ENCODE measurements at regions not wholly inside any gene's neighbourhood (a gene's known extent, or its start where the extent isn't known, plus 50 kb on each side); places are given as distances from the start of the nearest gene placed in this dataset.

DNA sequence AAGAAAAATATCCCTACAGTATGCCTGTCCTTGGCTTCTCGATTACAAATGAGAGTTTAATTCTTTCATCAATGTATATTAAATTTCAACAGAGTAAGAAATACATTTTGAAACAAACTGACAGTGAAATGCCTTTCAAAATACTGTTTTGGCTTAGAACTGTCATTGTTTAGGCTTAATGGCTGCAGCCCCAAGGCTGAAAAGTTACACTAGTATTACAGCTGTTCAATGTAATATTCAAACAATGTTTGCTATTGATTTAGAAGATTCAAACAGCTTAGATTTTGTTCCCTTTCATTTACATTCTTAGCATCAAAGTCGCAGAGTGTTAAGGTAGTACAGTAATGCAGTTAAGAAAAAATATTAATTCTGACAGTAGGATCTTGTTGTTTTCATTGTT is 882.9 kb upstream of the ADGRL2 start:
- Histone ChIP-seq H3K4me1 (ENCODE audit: insufficient read depth, low read length) (no peaks in the 10 kb centered on the region), H2AFZ (ENCODE audit: low read length) (no peak overlapping the region), H3K27me3 (ENCODE audit: control insufficient read depth in 1 of 2, insufficient read depth in 2 of 2, low read length in 2 of 2) (no peaks in the 10 kb centered on the region), H3K9ac (ENCODE audit: insufficient read depth, low read depth, low read length) (no peak overlapping the region), H3K9me3 (ENCODE audit: low read length) (peaks cover 71% of the 10 kb centered on the region), H4K20me1 (ENCODE audit: insufficient read depth, low read length) (no peaks in the 10 kb centered on the region), H3K27ac (ENCODE audit: extremely low read length, insufficient read depth, low read length) (no peak overlapping the region), H3K4me2 (ENCODE audit: low read depth, low read length) (no peak overlapping the region), H3K36me3 (replicated peaks in 1 of 2; ENCODE audit: control insufficient read depth in 1 of 2, insufficient read depth in 2 of 2, low read length in 2 of 2) (no peaks in the 10 kb centered on the region), H3K79me2 (ENCODE audit: insufficient read depth, low read length) (no peaks in the 10 kb centered on the region), H3K4me3 (replicated peaks in 1 of 3; ENCODE audit: insufficient read depth in 1 of 3, low read depth in 2 of 3, low read length in 3 of 3) (no peak overlapping the region)
- FAIRE-seq = no peak
- DNase-seq (ENCODE audit: low spot score) = no peak
- ChIA-PET CTCF (ENCODE audit: low intra/inter-chr PET ratio, low total read pairs) (no interaction called here), POLR2A (no interaction called here)
- no TSS peak for BruUV-seq (replicated peaks)
- no peak for TF ChIP-seq ATF7-NPFF (CRISPR knock-in tag; IDR thresholded peaks at IDR 0.05; ENCODE audit: low read depth)
- TF ChIP-seq, protein P1, sequence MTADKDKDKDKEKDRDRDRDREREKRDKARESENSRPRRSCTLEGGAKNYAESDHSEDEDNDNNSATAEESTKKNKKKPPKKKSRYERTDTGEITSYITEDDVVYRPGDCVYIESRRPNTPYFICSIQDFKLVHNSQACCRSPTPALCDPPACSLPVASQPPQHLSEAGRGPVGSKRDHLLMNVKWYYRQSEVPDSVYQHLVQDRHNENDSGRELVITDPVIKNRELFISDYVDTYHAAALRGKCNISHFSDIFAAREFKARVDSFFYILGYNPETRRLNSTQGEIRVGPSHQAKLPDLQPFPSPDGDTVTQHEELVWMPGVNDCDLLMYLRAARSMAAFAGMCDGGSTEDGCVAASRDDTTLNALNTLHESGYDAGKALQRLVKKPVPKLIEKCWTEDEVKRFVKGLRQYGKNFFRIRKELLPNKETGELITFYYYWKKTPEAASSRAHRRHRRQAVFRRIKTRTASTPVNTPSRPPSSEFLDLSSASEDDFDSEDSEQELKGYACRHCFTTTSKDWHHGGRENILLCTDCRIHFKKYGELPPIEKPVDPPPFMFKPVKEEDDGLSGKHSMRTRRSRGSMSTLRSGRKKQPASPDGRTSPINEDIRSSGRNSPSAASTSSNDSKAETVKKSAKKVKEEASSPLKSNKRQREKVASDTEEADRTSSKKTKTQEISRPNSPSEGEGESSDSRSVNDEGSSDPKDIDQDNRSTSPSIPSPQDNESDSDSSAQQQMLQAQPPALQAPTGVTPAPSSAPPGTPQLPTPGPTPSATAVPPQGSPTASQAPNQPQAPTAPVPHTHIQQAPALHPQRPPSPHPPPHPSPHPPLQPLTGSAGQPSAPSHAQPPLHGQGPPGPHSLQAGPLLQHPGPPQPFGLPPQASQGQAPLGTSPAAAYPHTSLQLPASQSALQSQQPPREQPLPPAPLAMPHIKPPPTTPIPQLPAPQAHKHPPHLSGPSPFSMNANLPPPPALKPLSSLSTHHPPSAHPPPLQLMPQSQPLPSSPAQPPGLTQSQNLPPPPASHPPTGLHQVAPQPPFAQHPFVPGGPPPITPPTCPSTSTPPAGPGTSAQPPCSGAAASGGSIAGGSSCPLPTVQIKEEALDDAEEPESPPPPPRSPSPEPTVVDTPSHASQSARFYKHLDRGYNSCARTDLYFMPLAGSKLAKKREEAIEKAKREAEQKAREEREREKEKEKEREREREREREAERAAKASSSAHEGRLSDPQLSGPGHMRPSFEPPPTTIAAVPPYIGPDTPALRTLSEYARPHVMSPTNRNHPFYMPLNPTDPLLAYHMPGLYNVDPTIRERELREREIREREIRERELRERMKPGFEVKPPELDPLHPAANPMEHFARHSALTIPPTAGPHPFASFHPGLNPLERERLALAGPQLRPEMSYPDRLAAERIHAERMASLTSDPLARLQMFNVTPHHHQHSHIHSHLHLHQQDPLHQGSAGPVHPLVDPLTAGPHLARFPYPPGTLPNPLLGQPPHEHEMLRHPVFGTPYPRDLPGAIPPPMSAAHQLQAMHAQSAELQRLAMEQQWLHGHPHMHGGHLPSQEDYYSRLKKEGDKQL (CRISPR knock-in tag; IDR thresholded peaks at IDR 0.05; ENCODE audit: low read depth) = no peak
- TF ChIP-seq ZNF530 (CRISPR knock-in tag; IDR thresholded peaks at IDR 0.05; ENCODE audit: low read depth) = no peak
- TF ChIP-seq ZMAT3 (CRISPR knock-in tag; conservative IDR thresholded peaks at IDR 0.05) = no peak
- TF ChIP-seq PPARG (CRISPR knock-in tag; conservative IDR thresholded peaks at IDR 0.05) = no peak
- no peak for TF ChIP-seq EZH2 (conservative IDR thresholded peaks at IDR 0.05; ENCODE audit: low read depth, low read length)
- no peak for TF ChIP-seq ZNF251 (CRISPR knock-in tag; IDR thresholded peaks at IDR 0.05)
- TF ChIP-seq ZNF17 (CRISPR knock-in tag; IDR thresholded peaks at IDR 0.05) = no peak
- no peak for TF ChIP-seq NFKBIZ (CRISPR knock-in tag; IDR thresholded peaks at IDR 0.05)
- TF ChIP-seq, protein P2, sequence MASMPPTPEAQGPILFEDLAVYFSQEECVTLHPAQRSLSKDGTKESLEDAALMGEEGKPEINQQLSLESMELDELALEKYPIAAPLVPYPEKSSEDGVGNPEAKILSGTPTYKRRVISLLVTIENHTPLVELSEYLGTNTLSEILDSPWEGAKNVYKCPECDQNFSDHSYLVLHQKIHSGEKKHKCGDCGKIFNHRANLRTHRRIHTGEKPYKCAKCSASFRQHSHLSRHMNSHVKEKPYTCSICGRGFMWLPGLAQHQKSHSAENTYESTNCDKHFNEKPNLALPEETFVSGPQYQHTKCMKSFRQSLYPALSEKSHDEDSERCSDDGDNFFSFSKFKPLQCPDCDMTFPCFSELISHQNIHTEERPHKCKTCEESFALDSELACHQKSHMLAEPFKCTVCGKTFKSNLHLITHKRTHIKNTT (CRISPR knock-in tag; IDR thresholded peaks at IDR 0.05) = no peak
- TF ChIP-seq ZFX (CRISPR knock-in tag; IDR thresholded peaks at IDR 0.05; ENCODE audit: low read depth) = no peak
- no peak for TF ChIP-seq ZNF160 (CRISPR knock-in tag; IDR thresholded peaks at IDR 0.05)
- in situ Hi-C loops (cut with HindIII; ENCODE audit: extremely low pct_ligation_motif_present, low pct_unique_long_range_greater_than_20kb) = no loop called here
- intact Hi-C loops (cut with micrococcal nuclease; ENCODE audit: unreplicated experiment) = no loop called here
- no peak for ATAC-seq
- WGBS (ENCODE audit: low lambda C conversion rate) = 4% methylated on average over 2 of the region's 2 CpGs

Measured in HepG2 (cell line).